ENCODE measurements at regions not wholly inside any gene's neighbourhood (a gene's known extent, or its start where the extent isn't known, plus 50 kb on each side); places are given as distances from the start of the nearest gene placed in this dataset.

- intact Hi-C loops (cut with micrococcal nuclease), result no loop called here
- H3K36me3 Mint-ChIP-seq (ENCODE audit: low read depth), result no peaks in the 10 kb centered on the region
Measured at GRCh38 chr6:43965628-43966373, 161.5 kb downstream of the MRPL14 start.

DNA sequence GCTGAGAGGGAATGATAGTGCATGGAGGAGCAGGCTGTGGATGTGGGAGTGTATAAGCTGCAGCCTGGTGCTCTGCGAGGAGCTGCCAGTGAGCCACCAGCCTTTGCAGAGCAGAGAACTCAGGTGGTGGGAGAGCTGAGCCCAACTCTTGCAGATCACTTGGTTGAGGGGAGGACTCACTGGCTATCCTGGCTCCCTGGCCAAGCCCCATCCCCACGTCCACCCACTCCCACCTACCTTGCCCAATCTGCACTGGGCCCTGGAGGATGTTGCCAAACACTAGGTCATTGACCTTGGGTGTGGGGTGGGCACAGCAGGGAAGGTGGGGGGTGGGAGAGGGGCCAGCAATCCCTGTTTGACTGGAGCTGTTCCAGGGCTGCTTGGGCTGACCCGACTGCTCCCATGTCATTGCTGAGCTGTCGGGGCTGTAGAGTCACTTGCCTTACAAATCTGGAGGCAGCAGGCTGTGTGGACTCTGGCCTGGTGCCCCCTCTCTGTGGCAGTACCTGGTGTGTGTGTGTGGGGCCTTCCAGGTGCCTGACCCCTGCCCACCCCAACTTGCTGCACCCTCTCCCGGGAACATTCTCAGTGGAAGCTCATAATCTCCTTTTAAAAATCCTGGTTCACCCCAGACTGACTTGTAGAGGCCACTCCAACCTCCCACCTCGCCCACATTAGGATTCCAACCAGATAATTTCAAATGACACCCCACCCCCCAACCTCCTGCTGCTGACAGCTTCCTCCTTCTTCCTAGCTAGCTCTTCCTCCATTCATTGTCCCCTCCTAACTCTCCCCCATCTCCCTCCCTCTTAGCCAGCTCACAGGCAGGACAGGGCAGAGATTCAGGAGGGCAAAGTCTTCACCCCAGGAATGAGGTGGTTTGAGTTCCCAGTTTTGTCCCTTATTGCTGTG, 162.3 kb downstream of the MRPL14 start:
- Mint-ChIP-seq H3K36me3 (ENCODE audit: low read depth) (no peaks in the 10 kb centered on the region), H3K9me3 (no peaks in the 10 kb centered on the region), H3K27me3 (peaks cover 22% of the 10 kb centered on the region), H3K27ac (no peak overlapping the region), H3K4me3 (no peak overlapping the region), H3K4me1 (no peaks in the 10 kb centered on the region)
- intact Hi-C loops (cut with micrococcal nuclease), result no loop called here
- DNase-seq, result no peak

More at GRCh38 chr6:43965628-43966373, 161.5 kb downstream of the MRPL14 start:
- no peak for DNase-seq
- Mint-ChIP-seq H3K27me3 (peaks cover 17% of the 10 kb centered on the region), H3K4me1 (no peaks in the 10 kb centered on the region), H3K27ac (no peak overlapping the region), H3K9me3 (no peaks in the 10 kb centered on the region), H3K4me3 (no peak overlapping the region)

- intact Hi-C loops (cut with micrococcal nuclease), result no loop called here
- Mint-ChIP-seq H3K36me3 (ENCODE audit: low read depth) (no peaks in the 10 kb centered on the region), H3K27ac (no peak overlapping the region), H3K27me3 (peaks cover 30% of the 10 kb centered on the region), H3K4me3 (no peak overlapping the region), H3K4me1 (no peaks in the 10 kb centered on the region), H3K9me3 (no peaks in the 10 kb centered on the region)
- DNase-seq, result no peak
Measured at GRCh38 chr6:43963877-43964658, 163.2 kb downstream of the MRPL14 start.

GRCh38 chr6:43963203-43963602, 164.0 kb downstream of the MRPL14 start:
- intact Hi-C loops (cut with micrococcal nuclease), result no loop called here
- Mint-ChIP-seq H3K36me3 (ENCODE audit: low read depth) (no peaks in the 10 kb centered on the region), H3K4me1 (no peaks in the 10 kb centered on the region), H3K27ac (no peak overlapping the region), H3K27me3 (peaks cover 36% of the 10 kb centered on the region), H3K9me3 (no peaks in the 10 kb centered on the region), H3K4me3 (no peak overlapping the region)
- no peak for DNase-seq

DNA sequence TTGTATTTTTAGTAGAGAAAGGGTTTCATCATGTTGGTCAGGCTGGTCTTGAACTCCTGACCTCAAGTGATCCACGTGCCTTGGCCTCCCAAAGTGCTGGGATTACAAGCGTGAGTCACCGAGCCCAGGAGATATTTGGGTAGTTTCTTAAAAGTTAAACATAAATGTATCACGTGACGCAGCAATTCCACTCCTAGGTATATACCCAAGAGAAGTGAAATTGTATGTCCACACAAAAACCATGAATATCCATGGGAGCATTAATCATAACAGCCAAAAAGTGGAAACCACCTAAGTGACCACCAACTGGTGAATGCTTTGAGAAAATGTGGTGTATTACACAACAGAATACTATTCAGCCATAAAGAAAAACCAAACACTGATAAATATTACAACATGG, 164.8 kb downstream of the MRPL14 start:
- no peak for DNase-seq
- intact Hi-C loops (cut with micrococcal nuclease), result no loop called here
- no peaks in the 10 kb centered on the region for H3K4me1 Mint-ChIP-seq
- H3K4me3 Mint-ChIP-seq, result no peak overlapping the region
- H3K9me3 Mint-ChIP-seq, result no peaks in the 10 kb centered on the region
- H3K27me3 Mint-ChIP-seq, result peaks cover 43% of the 10 kb centered on the region
- no peak overlapping the region for H3K27ac Mint-ChIP-seq
- H3K36me3 Mint-ChIP-seq (ENCODE audit: low read depth), result no peaks in the 10 kb centered on the region

DNA sequence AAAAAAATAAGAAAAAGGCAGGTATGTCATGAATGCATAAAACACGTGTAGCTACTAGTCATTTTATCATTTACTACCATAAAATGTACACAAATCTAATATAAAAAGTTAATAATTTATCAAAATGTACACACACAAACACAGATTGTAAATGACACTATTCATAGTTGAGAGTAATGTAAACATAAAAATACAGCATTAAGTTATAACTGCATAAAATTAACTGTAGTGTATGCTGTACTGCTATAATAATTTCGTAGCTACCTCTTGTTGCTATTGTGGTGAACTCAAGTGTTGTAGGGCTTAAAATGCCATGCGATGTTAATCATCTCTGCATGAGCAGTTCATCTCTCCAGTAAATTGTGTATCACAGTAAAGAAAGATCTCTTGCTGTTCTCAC, 170.0 kb downstream of the MRPL14 start:
- intact Hi-C loops (cut with micrococcal nuclease), result no loop called here
- Mint-ChIP-seq H3K27ac (no peak overlapping the region), H3K27me3 (peaks cover 43% of the 10 kb centered on the region), H3K4me1 (peaks cover 3% of the 10 kb centered on the region), H3K4me3 (no peak overlapping the region), H3K36me3 (ENCODE audit: low read depth) (no peaks in the 10 kb centered on the region), H3K9me3 (peaks cover 5% of the 10 kb centered on the region)
- DNase-seq, result no peak

DNA sequence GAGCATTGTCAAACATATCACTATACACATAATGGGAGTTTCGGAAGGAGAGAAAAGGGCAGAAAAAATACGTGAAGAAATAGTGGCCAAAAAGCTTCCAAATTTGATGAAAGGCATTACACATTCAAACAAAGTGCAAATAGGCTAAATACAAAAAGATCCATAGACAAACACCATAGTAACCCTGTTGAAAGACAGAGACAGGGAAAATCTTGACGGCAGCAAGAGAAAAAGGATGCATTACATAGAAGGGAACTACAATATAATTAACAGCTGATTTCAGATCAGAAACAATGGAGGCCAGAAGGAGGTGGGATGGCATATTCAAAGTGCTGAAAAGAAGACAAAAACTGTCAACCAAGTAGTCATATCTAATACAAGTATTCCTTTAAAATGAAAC, 170.8 kb downstream of the MRPL14 start:
- Mint-ChIP-seq H3K27ac (no peak overlapping the region), H3K27me3 (peaks cover 38% of the 10 kb centered on the region), H3K4me1 (peaks cover 3% of the 10 kb centered on the region), H3K36me3 (ENCODE audit: low read depth) (no peaks in the 10 kb centered on the region), H3K4me3 (no peak overlapping the region), H3K9me3 (peaks cover 5% of the 10 kb centered on the region)
- no peak for DNase-seq
- intact Hi-C loops (cut with micrococcal nuclease), result no loop called here

- intact Hi-C loops (cut with micrococcal nuclease), result no loop called here
- no peak for DNase-seq
- Mint-ChIP-seq H3K27me3 (peaks cover 26% of the 10 kb centered on the region), H3K4me1 (peaks cover 3% of the 10 kb centered on the region), H3K27ac (no peak overlapping the region), H3K4me3 (no peak overlapping the region), H3K9me3 (peaks cover 5% of the 10 kb centered on the region), H3K36me3 (ENCODE audit: low read depth) (no peaks in the 10 kb centered on the region)
Measured at GRCh38 chr6:43954311-43955131, 172.7 kb downstream of the MRPL14 start.

- H3K9me3 Mint-ChIP-seq, result peaks cover 5% of the 10 kb centered on the region
- peaks cover 20% of the 10 kb centered on the region for H3K27me3 Mint-ChIP-seq
- intact Hi-C loops (cut with micrococcal nuclease), result no loop called here
- no peak for DNase-seq
- no peaks in the 10 kb centered on the region for H3K36me3 Mint-ChIP-seq (ENCODE audit: low read depth)
- no peak overlapping the region for H3K27ac Mint-ChIP-seq
- H3K4me1 Mint-ChIP-seq, result peaks cover 3% of the 10 kb centered on the region
- no peak overlapping the region for H3K4me3 Mint-ChIP-seq
Measured at GRCh38 chr6:43953794-43954310, 173.4 kb downstream of the MRPL14 start.

GRCh38 chr6:43953256-43953655, 174.0 kb downstream of the MRPL14 start:
- H3K27me3 Mint-ChIP-seq, result peaks cover 16% of the 10 kb centered on the region
- no peak overlapping the region for H3K4me3 Mint-ChIP-seq
- peaks cover 5% of the 10 kb centered on the region for H3K9me3 Mint-ChIP-seq
- H3K4me1 Mint-ChIP-seq, result peaks cover 3% of the 10 kb centered on the region
- no peak overlapping the region for H3K27ac Mint-ChIP-seq
- no peaks in the 10 kb centered on the region for H3K36me3 Mint-ChIP-seq (ENCODE audit: low read depth)
- no peak for DNase-seq
- intact Hi-C loops (cut with micrococcal nuclease), result no loop called here

DNA sequence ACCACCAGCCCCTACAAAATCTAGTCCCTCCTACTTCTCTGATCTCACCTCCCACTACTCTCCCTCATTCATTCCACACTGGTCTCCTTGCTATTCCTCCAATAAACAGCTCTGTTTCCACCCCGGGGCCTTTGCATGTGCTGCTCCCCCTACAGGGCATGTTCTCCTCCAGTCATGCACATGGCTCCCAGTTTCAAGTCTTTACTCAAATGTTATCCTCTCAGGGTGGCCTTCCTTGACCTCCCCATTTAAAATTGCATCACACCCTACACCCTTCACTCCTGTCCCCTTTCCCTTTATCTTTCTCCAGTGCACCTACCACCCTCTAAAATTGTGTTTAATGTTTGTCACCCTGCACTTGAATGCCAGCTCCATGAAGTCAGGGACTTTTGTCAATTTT, 174.5 kb downstream of the MRPL14 start:
- peaks cover 12% of the 10 kb centered on the region for H3K27me3 Mint-ChIP-seq
- no peak overlapping the region for H3K27ac Mint-ChIP-seq

GRCh38 chr6:43951756-43952675, 175.2 kb downstream of the MRPL14 start:
- no peak for DNase-seq
- Mint-ChIP-seq H3K36me3 (ENCODE audit: low read depth) (no peaks in the 10 kb centered on the region), H3K4me3 (no peak overlapping the region), H3K9me3 (peaks cover 5% of the 10 kb centered on the region), H3K27me3 (peaks cover 8% of the 10 kb centered on the region), H3K27ac (no peak overlapping the region), H3K4me1 (peaks cover 3% of the 10 kb centered on the region)
- intact Hi-C loops (cut with micrococcal nuclease), result no loop called here

More for the DNA sequence above, 174.5 kb downstream of the MRPL14 start:
- H3K36me3 Mint-ChIP-seq (ENCODE audit: low read depth), result no peaks in the 10 kb centered on the region
- no peak overlapping the region for H3K4me3 Mint-ChIP-seq
- peaks cover 3% of the 10 kb centered on the region for H3K4me1 Mint-ChIP-seq
- H3K9me3 Mint-ChIP-seq, result peaks cover 5% of the 10 kb centered on the region
- DNase-seq, result no peak
- intact Hi-C loops (cut with micrococcal nuclease), result no loop called here
